HG02938 (cell line): ENCODE measurements at regions not wholly inside any gene's neighbourhood (a gene's known extent, or its start where the extent isn't known, plus 50 kb on each side); places are given as distances from the start of the nearest gene placed in this dataset.

Experiments
- ATAC-seq: cut with Tn5 transposase; IDR thresholded peaks from one replicate; pipeline ENCODE4 v1.9.1; 2021; ENCODE audit warnings: mild to moderate bottlenecking, moderate library complexity; ENCODE audit not compliant: unreplicated experiment

DNA sequence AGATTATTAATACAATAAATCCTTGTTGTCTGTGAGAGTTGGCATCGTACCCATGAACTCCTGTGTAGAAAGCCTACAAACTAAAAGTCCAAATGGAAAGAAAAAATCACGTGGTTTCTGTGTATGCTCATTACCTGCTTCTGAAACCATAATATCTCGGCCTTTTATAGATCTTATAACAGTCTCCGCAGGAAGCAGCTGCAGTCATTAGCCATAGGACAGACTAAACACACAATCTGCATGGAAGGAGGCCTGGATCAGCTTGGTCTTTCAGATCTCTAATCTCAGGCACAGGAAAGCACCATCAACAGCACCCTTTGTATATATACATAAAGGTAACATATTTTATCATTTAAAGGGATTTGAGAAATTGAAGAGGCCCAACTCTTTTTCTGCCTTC lies 508.9 kb upstream of the TCF4 start:
- no peak for ATAC-seq

DNA sequence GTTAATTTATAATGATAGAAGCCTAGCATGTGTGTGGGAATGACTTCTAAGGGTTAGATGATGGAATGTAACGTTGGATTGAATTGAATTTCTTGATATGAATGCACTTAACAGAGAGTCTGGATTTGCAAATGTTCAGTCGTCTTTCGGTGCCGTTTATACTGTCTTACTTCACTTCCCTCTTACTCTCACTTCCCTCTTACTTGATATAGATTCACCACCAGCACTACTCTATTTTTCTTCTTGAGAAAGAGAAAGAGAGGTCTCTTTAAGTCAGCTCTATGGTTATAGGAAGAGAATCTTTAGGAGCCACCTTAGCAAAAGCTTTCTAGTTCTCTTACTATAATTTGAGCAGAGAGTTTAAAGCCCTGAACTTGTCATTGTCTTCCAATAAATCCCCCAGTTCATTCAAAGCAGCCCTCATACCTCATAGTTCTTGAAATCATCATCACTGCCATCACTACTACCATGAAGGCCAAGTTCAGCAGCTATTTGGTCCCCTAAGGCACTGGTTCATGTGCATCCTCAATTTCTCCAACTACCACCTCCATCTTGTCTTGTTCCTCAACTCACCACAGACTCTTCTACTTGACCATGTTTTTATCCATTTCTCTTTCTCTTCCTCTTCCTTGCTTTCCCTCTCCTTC lies 501.7 kb upstream of the TCF4 start:
- no peak for ATAC-seq

DNA sequence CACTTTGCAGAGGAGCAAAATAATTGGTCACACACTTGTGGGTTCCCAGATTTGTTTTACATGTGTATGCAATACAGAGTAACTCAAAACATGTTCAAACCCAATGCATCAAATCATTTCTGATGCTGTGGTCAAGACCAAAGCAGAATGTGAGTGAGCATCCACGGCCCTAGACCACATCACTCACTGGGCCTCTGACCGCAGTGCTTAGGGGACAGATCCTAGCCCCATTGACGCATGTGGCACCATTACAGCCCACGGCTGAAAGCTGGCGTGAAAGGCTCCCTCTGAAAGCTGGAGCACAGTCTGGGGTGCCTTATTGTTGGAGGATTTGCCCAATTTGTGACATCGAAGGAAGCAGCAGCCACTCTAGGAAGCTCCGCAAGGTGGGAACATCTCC lies 498.8 kb upstream of the TCF4 start:
- no peak for ATAC-seq

DNA sequence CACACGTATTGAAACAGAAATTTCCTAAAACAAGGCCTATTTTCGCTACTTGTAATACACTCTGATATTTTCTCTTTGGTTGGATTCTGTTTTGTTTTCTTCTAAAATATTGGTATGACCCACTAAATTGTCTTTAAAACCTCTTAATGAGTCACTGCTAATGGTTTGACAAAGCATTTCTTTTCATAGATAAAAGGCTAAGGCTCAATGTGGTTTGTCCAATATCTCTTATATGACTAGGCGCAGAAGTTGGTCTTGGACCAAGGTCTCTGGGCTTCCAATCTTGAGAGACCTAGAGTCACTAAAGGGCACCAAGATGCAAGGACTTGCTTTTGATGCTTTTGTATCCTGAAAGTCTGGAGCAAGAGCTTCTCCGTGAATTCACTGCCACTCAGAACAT lies 498.2 kb upstream of the TCF4 start:
- ATAC-seq = no peak

DNA sequence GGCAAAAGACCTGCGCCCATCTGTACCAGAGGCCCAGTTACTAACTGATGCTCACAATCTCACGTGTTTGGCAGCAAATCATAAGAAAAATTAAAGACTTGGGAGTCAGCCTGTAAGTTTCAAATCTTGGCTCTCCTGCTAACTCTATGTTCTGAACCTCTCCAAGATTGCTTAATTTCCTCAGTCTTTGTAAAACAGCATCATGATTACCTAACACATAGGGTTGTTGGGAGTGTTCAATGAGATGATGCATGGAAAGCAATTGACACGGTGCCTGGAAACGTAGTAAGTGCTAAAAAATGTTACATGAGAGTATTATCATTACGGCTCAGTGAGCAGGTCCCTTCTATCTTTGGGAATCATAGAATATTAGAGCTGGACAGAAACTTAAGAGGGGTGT lies 497.6 kb upstream of the TCF4 start:
- ATAC-seq = no peak

DNA sequence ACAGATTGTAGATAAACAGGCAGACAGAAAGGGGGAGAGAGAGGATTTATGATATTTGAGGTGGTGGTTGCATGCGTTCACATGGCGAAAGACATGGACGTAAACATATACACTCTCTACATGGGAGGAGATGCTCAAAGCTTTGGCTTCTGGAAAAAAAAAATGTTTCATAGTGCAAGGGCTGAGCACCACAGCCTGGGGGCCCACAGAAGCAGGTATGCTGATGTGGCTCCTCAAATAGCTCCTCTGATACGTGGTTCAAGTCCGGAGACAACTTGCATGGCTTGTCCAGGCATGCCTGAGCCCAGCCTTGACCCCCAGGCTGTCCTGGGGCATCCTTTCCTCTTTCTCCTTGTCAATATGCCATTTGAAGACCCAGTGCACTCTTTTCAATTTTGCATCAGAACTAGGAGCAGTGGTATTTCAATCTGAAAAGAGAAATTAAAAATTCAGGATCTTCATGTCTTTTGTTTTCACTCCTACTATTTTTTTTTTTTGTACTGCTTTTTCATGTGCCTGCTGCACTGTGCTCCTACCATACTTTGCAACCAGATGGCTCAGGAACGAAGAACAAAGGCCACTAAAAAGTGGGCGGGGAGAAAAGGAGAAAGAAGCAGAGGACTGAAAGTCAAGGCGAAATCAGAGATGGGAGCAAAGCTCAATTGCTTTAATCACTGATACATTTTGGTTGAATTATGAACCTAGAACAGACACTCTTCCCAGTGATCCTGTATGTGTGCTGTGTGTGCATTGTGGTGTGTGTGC lies 495.7 kb upstream of the TCF4 start:
- ATAC-seq = no peak

DNA sequence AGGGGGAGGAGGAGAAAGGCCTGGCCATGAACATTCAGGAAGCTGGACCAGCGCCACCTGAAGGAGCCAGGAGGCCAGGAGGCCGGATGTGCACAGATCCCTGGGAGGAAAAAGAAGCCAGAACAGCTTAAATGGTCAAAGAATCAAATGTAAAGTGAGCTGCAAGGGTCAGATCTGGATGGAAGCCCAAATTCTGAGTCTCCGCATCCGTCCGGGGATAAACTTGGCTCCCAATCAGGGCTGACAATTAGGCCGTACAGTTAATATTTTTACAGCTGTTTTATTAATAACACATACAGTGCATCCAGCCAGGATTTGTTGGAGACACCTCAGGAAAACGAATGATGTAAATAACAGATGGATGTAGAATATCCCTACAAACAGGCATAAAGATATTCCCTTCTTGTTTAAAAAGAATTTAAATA lies 495.1 kb upstream of the TCF4 start:
- ATAC-seq = no peak

DNA sequence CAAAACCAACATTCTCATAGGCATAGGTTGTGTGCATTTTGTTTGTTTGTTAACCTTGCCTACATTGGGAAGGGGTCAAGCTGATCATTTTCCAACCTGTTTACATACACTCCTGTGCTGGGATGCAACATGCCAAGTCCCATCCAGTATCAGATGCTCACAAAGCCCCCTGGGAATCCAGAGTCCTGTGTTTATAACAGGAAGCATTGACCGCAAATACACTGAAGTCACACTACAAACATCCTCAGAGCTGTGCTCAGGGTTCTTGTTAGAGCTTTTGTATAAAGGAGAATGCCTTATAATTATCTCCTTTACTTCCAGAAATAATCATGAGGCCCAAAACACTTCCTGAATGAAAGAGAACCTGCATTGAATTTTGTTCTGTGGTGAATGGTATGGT lies 488.7 kb upstream of the TCF4 start:
- ATAC-seq = no peak

DNA sequence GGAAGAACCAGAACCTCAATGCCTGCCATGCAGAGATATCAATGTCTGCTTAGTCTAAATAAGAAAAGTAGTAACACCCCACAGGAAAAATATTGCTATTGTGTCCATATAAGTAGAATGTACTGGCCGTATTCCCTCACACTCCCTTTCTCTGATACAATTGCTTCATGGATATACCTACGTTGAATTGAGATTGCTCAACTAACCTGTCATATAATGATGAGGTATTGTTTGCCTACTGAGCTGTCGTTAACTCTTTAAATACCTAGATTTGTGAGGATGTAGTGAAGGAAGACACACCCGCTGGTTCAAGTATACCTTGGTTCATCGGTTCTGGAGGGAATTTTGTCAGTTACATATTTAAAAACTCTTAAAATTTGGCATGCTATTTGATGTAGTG lies 480.7 kb upstream of the TCF4 start:
- no peak for ATAC-seq

DNA sequence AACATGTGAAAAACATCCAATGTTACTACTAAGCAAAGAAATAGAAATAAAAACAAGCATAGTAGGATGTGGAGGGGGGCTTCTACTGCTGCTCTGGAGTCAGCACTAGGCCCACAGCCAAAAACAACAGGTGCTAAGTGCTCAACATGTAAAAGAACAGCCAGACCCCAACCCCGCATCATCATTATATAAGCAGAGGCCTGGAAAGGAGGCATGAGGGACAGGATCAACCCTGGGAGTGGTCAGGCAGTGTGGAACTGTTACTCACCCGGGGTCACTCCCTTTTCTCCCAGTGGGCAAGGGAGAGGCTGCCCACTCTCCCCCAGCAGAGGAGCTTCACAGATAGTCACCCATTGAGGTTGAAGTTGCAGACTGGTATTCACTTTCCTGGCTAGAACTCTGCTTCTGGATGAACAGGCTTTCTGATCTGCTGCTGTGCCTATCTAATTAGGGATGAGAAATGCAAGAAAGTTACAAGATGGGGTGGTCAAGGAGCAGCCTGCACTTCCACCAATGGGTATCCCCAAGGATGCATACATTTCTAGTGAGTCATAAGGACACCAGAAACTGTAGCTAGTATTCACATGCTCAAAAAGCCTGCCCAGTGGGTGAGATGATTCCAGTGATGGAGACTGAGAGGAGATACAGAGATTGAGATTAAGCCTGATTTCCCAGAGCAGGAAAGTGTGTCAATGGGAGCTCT lies 480.1 kb upstream of the TCF4 start:
- no peak for ATAC-seq

DNA sequence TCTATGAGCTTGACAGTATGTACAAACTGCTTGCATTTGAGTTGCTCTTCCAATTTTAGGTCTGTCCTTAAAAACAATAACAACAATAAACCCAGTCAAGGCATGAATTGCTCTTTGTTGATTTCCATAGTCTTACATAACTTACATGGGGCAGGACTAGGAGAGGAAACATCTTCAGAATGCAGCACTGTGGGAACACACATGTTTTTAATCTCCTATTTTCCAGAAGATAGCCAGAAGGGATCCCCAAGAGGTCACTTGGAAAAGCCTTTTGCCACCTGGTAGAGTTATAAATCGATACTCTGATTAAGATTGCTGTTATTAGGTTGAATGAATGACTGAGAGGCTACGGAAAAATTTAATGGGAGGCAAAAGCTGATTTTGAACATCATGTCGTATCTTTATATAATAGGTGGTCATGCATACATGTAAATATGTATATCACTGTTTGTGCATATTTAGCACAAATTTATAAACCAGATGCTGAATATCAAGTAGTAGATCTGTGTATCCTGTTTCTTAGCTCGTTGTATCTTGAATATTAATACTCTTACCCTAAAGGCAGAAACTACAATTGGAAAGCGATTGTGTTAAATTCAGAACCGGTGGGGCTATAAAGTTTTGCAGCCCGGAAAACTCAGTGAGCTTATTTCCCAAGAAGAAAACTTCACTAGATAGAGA lies 479.4 kb upstream of the TCF4 start:
- ATAC-seq = no peak

DNA sequence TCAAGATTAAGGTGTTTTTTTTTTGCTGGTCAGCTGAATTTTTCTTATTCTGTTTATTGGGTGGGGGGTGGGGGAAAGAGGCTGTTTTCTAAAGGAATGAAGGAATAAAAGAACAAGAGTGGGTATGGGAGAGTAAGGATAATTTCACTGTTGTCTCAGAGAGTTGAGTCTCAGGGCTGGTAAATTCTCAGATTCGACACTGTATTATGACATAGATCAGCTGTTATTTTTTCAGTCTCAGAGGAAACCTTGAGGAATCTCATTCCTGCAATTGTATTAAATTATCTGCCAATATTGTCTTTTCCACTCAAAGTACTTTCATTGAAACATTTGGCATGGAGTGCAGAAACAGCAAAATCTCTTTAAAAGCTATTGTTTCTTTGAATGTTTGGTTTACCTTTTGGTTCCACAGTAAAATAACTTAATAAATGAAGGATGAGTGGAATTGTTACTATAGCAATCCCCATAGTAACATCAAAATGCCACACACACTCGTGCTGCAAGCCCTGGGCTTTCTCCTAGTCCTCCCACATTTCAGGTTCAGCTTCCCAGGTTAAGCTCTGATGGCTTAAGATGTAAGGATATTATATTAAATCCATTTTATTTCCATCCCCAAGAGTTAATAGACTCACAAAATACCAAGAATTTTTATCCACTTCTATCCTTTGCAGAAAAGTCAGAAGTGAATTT lies 478.7 kb upstream of the TCF4 start:
- ATAC-seq = no peak

DNA sequence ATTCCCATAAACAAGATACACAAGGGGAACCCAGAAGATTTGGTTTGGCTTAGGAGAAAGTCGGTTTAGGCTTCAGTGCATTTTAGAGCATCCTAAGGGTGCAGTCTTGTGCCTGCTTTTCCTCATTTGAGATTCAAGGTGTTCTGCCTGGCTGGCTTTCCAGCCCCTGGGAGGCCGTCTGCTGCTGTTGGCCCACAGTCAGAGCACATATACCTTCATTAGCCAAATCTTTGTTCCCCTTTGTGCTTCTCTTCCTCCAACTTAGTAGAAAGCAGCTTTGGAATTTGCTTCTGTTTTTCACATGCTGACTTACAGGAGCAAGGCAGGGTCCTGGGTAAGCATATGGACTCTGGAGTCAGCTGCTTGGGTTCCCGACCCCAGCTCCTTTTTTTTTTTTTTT lies 477.1 kb upstream of the TCF4 start:
- ATAC-seq = no peak

DNA sequence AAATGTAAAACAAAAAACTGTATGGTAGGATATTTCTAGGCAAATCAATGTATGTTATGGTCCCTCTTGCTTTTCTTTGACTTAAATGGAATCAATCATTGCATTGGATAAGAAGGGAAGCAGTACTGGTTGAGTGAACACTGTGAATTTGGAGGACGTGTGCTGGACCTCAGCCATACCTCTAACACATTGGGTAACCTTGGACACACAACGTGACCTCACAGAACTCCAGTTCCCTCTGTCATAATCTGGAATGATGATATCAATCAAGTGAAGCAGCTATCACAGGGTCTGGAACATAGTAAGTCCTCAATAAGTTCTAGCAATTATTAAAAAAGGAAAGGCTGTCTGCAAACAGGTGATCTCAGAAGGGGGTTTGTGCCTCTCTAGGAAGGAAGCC lies 474.9 kb upstream of the TCF4 start:
- no peak for ATAC-seq

DNA sequence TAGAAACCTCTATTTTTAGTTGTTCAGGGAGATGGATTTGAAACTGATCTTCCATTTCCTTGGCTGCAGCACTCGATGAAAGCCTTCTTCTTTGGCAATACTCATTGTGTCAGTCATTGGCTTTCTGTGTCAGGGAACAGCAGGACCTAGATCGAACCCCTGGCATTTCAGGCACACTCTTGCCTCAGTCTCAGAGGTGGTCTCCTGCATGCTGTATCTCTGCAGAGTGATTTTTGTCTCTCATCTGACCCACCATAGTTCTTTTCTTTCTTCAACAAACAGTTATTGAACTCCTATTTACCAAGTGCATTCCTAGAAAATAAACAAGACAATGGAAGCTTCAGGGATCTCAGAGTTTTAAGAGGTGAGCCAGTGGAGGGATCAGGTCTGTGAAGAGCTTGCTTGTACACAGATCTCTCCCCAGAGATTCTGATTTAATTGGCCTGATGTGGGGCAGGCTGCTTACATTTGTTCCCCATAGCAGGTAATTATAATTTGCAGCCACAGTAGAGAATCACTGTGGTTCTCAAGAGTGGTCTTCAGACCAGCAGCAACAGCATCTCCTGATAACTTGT lies 473.1 kb upstream of the TCF4 start:
- ATAC-seq = no peak

DNA sequence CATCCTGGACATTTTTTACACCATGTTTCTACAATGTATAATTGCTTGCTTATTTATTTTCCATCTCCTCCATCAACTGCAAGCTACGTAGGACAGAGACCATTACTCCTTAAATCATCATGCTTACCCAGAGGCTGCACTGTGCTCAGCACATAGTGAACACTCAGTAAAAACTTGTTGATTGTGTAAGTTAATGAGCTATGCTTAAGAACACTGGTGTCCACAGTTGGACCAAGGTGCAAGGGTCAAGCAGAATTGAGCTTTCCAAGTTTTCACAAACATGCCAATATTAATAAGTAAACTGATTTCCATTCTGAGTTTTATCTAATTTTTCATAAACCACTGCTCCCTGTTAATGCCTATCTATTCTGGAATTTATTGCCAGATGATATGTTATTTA lies 464.2 kb upstream of the TCF4 start:
- no peak for ATAC-seq

DNA sequence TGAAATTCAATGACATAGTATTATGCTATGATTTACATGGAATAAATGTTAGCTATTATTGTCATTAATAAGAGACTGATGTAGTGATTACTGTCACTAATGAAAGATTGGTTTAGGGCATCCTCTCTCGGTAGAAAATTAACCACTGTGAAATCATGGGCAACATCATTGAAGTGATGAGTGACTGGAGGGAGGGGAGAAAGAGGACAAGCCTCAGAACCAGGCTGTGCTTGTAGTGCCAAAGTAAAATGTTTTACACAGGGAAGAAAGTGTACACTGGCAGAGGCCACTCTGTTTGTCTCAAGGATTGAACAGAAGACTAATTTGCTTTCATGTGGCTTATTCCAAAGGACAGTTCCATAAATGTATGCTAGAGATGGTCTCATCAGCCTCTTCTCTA lies 456.2 kb upstream of the TCF4 start:
- no peak for ATAC-seq

DNA sequence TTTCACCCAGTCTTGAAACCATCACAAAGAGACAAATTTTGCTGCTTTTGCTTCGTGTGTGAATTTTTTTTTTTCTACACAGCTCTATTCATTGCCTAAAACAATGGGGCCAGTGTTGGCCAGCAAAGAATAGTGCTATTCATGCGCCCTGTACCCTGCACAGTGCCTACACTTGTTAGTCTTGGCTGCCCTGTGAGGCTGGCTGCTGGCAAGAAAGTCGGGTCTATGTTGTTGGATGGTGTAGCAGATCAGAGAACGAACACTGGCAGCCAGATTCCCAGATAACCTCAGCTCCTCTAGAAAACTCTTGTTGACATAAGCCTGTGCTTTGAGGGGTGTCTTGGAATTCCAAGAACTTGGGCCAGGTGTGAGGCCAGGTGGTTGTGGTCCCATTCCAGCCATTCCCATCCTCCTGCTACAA lies 455.7 kb upstream of the TCF4 start:
- ATAC-seq = no peak

DNA sequence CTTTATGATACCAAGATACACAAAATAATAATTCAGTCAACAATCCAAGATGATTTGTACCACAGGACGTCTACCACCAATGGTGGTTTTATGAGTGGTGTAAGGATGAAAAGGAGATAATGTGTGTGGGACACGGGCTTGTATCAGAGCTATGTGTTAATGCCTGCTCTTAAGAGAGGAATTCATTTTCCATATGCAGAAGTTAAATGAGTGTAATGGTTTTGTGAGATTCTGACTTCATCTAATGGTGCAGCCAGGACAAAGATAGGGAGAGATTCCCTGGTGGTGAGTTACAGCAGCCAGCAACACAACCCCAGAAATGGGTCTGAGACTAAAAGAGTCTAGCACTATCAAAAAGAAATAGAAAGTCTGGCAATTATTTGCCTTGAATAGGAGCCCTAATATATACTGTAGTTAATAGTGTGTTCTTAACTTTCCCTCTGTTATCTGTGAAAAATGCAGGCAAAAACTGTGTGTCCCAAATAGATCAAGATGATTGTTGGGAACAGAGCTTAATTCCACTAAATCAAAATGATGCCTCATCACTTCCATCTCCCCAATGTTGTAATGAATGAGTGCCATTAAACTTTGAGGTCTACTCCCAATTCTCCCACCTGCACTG lies 455.0 kb upstream of the TCF4 start:
- no peak for ATAC-seq
